ENCODE measurements at regions not wholly inside any gene's neighbourhood (a gene's known extent, or its start where the extent isn't known, plus 50 kb on each side); places are given as distances from the start of the nearest gene placed in this dataset.

DNA sequence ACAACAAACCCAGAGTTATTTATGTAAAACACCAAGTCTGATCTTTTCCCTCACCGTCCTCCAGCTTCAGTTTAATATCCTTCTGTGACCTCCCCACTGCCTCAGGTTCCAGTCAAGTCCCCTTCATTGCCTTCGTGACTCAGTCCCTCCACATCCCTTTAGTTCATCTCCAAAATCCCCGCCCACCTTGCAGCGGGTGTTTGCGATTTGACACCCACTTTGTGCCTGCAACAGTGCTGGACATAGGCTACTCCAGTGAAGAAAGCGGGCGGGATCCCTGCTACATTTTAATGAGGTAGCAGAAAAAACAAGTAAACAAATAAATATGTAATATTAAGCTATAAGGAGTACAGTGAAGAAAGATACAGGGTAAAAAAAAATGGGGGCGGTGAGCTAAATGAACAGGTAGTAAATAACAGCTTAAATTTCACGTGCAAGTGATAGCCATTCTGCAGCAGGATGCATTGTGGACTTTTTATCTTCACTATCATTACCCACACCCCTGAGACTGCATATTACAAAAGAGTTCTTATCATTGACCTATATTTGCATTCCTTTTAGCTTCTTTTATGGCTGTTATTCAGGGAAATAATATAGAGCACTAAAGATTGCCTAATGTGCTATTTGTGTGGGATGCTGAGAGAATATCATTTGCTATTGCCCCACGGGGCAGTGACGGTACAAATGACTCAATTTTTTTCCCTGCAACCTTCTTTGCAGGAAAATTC lies 222.8 kb upstream of the NUDT4 start:
- Histone ChIP-seq H2AFZ (ENCODE audit: low read length) (no peak overlapping the region), H3K36me3 (ENCODE audit: control insufficient read depth, insufficient read depth, low read length) (no peaks in the 10 kb centered on the region), H3K27ac (ENCODE audit: insufficient read depth, low read length) (no peak overlapping the region), H3K79me2 (ENCODE audit: control insufficient read depth, insufficient read depth, low read length) (no peaks in the 10 kb centered on the region), H3K4me1 (ENCODE audit: control insufficient read depth, extremely low read depth, insufficient read depth, low read length) (no peaks in the 10 kb centered on the region), H3K9ac (ENCODE audit: insufficient read depth, low read length) (no peak overlapping the region), H4K20me1 (ENCODE audit: control insufficient read depth, extremely low read depth, insufficient read depth, low read length) (no peaks in the 10 kb centered on the region), H3K9me3 (ENCODE audit: control insufficient read depth, insufficient read depth, low read depth, low read length) (no peaks in the 10 kb centered on the region), H3K4me3 (replicated peaks in 1 of 4; ENCODE audit: control extremely low read depth in 1 of 4, insufficient read depth in 1 of 4, low read depth in 3 of 4, low read length in 4 of 4) (no peak overlapping the region), H3K27me3 (ENCODE audit: control insufficient read depth, insufficient read depth, low read length) (no peaks in the 10 kb centered on the region), H3K4me2 (ENCODE audit: extremely low read depth, insufficient read depth, low read length) (no peak overlapping the region)
- TF ChIP-seq EZH2 (IDR thresholded peaks at IDR 0.05; ENCODE audit: low read length, missing control alignments) = no peak
- TF ChIP-seq, protein P1, sequence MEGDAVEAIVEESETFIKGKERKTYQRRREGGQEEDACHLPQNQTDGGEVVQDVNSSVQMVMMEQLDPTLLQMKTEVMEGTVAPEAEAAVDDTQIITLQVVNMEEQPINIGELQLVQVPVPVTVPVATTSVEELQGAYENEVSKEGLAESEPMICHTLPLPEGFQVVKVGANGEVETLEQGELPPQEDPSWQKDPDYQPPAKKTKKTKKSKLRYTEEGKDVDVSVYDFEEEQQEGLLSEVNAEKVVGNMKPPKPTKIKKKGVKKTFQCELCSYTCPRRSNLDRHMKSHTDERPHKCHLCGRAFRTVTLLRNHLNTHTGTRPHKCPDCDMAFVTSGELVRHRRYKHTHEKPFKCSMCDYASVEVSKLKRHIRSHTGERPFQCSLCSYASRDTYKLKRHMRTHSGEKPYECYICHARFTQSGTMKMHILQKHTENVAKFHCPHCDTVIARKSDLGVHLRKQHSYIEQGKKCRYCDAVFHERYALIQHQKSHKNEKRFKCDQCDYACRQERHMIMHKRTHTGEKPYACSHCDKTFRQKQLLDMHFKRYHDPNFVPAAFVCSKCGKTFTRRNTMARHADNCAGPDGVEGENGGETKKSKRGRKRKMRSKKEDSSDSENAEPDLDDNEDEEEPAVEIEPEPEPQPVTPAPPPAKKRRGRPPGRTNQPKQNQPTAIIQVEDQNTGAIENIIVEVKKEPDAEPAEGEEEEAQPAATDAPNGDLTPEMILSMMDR (conservative IDR thresholded peaks at IDR 0.05 in 1 of 2, IDR thresholded peaks at IDR 0.05 in 1 of 2; ENCODE audit: low read depth in 1 of 2, low read length in 2 of 2) = no peak
- DNase-seq (ENCODE audit: low read depth in 2 of 2) = no peak

DNA sequence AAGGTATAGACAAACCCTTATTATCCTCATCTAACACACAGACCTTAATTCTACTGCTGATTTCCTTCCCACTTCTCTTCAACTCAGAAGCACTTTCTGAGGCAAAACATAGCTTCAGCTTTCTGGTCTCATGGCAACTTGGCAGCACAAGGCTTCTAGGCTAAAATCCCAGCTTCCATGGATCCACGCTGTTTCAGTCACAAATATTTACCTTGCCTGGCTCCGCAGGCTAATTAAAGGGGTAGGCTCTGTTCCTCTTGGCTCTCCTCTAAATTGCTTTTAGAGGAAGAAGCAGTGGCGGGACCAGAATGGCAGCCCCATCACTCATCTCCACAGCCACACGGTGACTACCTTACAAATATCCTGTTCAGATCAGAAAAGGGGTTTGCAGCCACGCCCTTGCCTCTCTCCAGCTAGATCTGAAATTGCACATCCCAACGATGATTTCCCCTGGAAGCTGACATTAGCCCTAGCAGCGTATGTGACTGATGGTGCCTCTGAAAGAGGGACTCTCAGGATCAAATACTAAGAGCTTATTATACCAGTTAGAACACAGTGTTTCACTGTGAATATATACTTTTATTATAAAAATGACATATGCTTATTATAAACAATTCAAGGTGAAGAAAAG lies 221.5 kb upstream of the NUDT4 start:
- Histone ChIP-seq H3K36me3 (ENCODE audit: control insufficient read depth, insufficient read depth, low read length) (no peaks in the 10 kb centered on the region), H3K4me3 (replicated peaks in 1 of 4; ENCODE audit: control extremely low read depth in 1 of 4, insufficient read depth in 1 of 4, low read depth in 3 of 4, low read length in 4 of 4) (no peak overlapping the region), H3K9me3 (ENCODE audit: control insufficient read depth, insufficient read depth, low read depth, low read length) (no peaks in the 10 kb centered on the region), H3K9ac (ENCODE audit: insufficient read depth, low read length) (no peak overlapping the region), H2AFZ (ENCODE audit: low read length) (no peak overlapping the region), H3K27me3 (ENCODE audit: control insufficient read depth, insufficient read depth, low read length) (no peaks in the 10 kb centered on the region), H3K27ac (ENCODE audit: insufficient read depth, low read length) (no peak overlapping the region), H3K79me2 (ENCODE audit: control insufficient read depth, insufficient read depth, low read length) (no peaks in the 10 kb centered on the region), H4K20me1 (ENCODE audit: control insufficient read depth, extremely low read depth, insufficient read depth, low read length) (no peaks in the 10 kb centered on the region), H3K4me2 (ENCODE audit: extremely low read depth, insufficient read depth, low read length) (no peak overlapping the region), H3K4me1 (ENCODE audit: control insufficient read depth, extremely low read depth, insufficient read depth, low read length) (no peaks in the 10 kb centered on the region)
- no peak for DNase-seq (ENCODE audit: low read depth in 2 of 2)
- no peak for TF ChIP-seq EZH2 (IDR thresholded peaks at IDR 0.05; ENCODE audit: low read length, missing control alignments)
- TF ChIP-seq, protein P1 (conservative IDR thresholded peaks at IDR 0.05 in 1 of 2, IDR thresholded peaks at IDR 0.05 in 1 of 2; ENCODE audit: low read depth in 1 of 2, low read length in 2 of 2) = no peak

DNA sequence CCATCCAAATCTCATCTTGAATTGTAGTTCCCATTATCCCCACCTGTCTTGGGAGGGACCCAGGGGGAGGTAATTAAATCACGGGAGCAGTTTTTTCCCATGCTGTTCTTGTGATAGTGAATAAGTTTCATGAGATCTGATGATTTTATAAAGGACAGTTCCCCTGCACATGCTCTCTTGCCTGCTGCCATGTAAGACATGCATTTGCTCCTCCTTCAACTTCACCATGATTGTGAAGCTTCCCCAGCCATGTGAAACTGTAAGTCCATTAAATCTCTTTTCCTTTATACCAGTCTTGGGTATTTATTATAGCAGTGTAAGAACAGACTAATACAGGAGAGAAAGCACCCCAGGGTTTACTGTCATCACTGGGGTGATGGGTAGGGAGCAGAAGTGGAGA lies 220.4 kb upstream of the NUDT4 start:
- no peak for DNase-seq (ENCODE audit: low read depth in 2 of 2)
- no peak overlapping the region for H3K27ac ChIP-seq (ENCODE audit: insufficient read depth, low read length)
- no peak for TF ChIP-seq EZH2 (IDR thresholded peaks at IDR 0.05; ENCODE audit: low read length, missing control alignments)
- TF ChIP-seq, protein P1 (conservative IDR thresholded peaks at IDR 0.05 in 1 of 2, IDR thresholded peaks at IDR 0.05 in 1 of 2; ENCODE audit: low read depth in 1 of 2, low read length in 2 of 2) = no peak
- no peaks in the 10 kb centered on the region for H4K20me1 ChIP-seq (ENCODE audit: control insufficient read depth, extremely low read depth, insufficient read depth, low read length)
- no peak overlapping the region for H2AFZ ChIP-seq (ENCODE audit: low read length)
- H3K9ac ChIP-seq (ENCODE audit: insufficient read depth, low read length) = no peak overlapping the region
- H3K27me3 ChIP-seq (ENCODE audit: control insufficient read depth, insufficient read depth, low read length) = no peaks in the 10 kb centered on the region
- no peaks in the 10 kb centered on the region for H3K36me3 ChIP-seq (ENCODE audit: control insufficient read depth, insufficient read depth, low read length)
- H3K79me2 ChIP-seq (ENCODE audit: control insufficient read depth, insufficient read depth, low read length) = no peaks in the 10 kb centered on the region
- no peak overlapping the region for H3K4me3 ChIP-seq (replicated peaks in 1 of 4; ENCODE audit: control extremely low read depth in 1 of 4, insufficient read depth in 1 of 4, low read depth in 3 of 4, low read length in 4 of 4)
- H3K4me1 ChIP-seq (ENCODE audit: control insufficient read depth, extremely low read depth, insufficient read depth, low read length) = no peaks in the 10 kb centered on the region
- H3K9me3 ChIP-seq (ENCODE audit: control insufficient read depth, insufficient read depth, low read depth, low read length) = no peaks in the 10 kb centered on the region
- no peak overlapping the region for H3K4me2 ChIP-seq (ENCODE audit: extremely low read depth, insufficient read depth, low read length)
